Common myeloid progenitor, CD34-positive (primary cell): ENCODE measurements at regions not wholly inside any gene's neighbourhood (a gene's known extent, or its start where the extent isn't known, plus 50 kb on each side); places are given as distances from the start of the nearest gene placed in this dataset.

Source experiments
- CTCF ChIA-PET: fragments of 350-600 bp; sonication (Branson Sonifier 250); formaldehyde crosslinking; loops from one replicate; lab custom pipeline; 2021; ENCODE audit warnings: antibody characterized with exemption; lab: Charles Lee
- POLR2A ChIA-PET: fragments of 350-600 bp; sonication (Branson Sonifier 250); formaldehyde crosslinking; loops from one replicate; lab custom pipeline; 2021; ENCODE audit warnings: antibody characterized with exemption; lab: Charles Lee
- DNase-seq, 3 donors: peaks; one replicate each; pipeline versions ENCODE4 v3.0.0 to v3.0.0-alpha.2; 2013
- H3K27ac ChIP-seq, 2 experiments: 1 replicate in 1 of 2; 2 replicates in 1 of 2; pipeline ENCODE4 v1.7.0; 2013; ENCODE audit warnings: inconsistent platforms in 2 of 2, low read length in 2 of 2, mild to moderate bottlenecking in 2 of 2, low read depth in 1 of 2, moderate library complexity in 1 of 2; ENCODE audit not compliant: severe bottlenecking in 2 of 2, insufficient read depth in 1 of 2, poor library complexity in 1 of 2
- H3K27me3 ChIP-seq, 5 experiments: replicated peaks in 2 of 5; 1 replicate in 3 of 5; 2 replicates in 2 of 5; pipeline versions ENCODE4 v1.6.1 to v1.7.0; 2013; ENCODE audit warnings: low read length in 4 of 5, mild to moderate bottlenecking in 2 of 5, moderate library complexity in 2 of 5, inconsistent platforms in 1 of 5; ENCODE audit not compliant: insufficient read depth in 5 of 5, control insufficient read depth in 4 of 5
- H3K36me3 ChIP-seq, 4 experiments: 1 replicate in 2 of 4; 2 replicates in 2 of 4; pipeline versions ENCODE4 v1.6.1 to v1.7.0; 2013; ENCODE audit warnings: low read length in 3 of 4, control low read depth in 1 of 4, mild to moderate bottlenecking in 1 of 4; ENCODE audit not compliant: control insufficient read depth in 4 of 4, insufficient read depth in 4 of 4
- H3K4me1 ChIP-seq, 4 experiments: 1 replicate in 3 of 4; 2 replicates in 1 of 4; pipeline versions ENCODE4 v1.6.1 to v1.7.1; 2013; ENCODE audit warnings: low read length in 3 of 4, mild to moderate bottlenecking in 3 of 4, control low read depth in 1 of 4, inconsistent platforms in 1 of 4, moderate library complexity in 1 of 4; ENCODE audit not compliant: control insufficient read depth in 4 of 4, insufficient read depth in 4 of 4; ENCODE audit errors: control extremely low read depth in 1 of 4
- H3K4me3 ChIP-seq, 7 experiments: 1 replicate in 4 of 7; 2 replicates in 3 of 7; pipeline versions ENCODE4 v1.5.1 to v1.7.0; 2013; ENCODE audit warnings: mild to moderate bottlenecking in 7 of 7, low read length in 6 of 7, moderate library complexity in 6 of 7, inconsistent platforms in 2 of 7, low read depth in 2 of 7, control low read depth in 1 of 7; ENCODE audit not compliant: insufficient read depth in 4 of 7, control insufficient read depth in 1 of 7; ENCODE audit errors: extremely low read depth in 1 of 7
- H3K9me3 ChIP-seq, 5 experiments: 1 replicate in 4 of 5; 2 replicates in 1 of 5; pipeline versions ENCODE4 v1.6.1 to v1.7.1; 2013; ENCODE audit warnings: low read length in 4 of 5, mild to moderate bottlenecking in 2 of 5, inconsistent platforms in 1 of 5, low read depth in 1 of 5, moderate library complexity in 1 of 5; ENCODE audit not compliant: control insufficient read depth in 4 of 5, insufficient read depth in 2 of 5; ENCODE audit errors: control extremely low read depth in 1 of 5
- WGBS: methylation state at CpG from one replicate; pipeline ENCODE4 v1.1.5; 2013; ENCODE audit not compliant: insufficient coverage; 5-methylcytosine and 5-hydroxymethylcytosine counted together

DNA sequence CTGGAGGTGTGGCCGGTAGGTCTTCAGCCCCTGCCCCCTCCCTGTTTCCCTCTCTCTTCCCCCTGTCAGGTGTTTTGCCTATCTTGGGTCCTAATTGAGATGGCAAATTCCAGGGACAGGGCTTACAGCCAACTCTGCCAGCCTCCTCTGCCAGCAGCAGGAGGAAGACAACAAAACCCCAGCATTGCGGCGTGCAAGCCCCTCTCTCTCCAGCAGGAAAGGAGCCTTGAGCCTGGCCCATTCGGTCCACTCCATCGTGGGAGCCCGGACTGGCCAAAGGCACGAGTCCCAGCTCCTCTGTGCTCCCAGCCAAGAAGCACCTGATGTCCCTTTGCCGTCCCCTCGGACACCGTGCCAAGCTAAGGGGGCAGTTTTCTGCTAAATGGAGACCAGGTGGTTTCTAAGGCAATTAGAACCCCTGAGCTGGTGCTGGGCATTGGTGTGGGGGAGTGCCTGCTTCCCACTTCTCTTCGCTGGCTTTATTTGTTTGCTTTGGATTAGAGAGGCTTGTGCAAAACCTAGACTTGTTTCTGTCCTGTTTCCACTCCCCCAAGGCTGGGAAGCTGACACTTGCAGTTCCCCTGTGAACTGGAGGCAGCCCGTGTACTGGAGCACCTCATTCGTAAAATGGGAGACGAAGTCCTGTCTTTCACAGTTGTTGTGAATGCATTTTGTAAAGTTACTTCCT, 57.1 kb upstream of the LHX5 start:
- peaks cover 2 to 69% (median 17%) of the 10 kb centered on the region in 5 experiments for H3K27me3 ChIP-seq

GRCh38 chr12:113525066-113525465, 53.4 kb upstream of the LHX5 start:
- DNase-seq: no peak
- H3K27ac ChIP-seq: no peak overlapping the region
- no peaks in the 10 kb centered on the region for H3K4me1 ChIP-seq
- H3K9me3 ChIP-seq: peaks cover 0 to 5% (median 0%) of the 10 kb centered on the region in 5 experiments
- ChIA-PET POLR2A (no interaction called here), CTCF (no interaction called here)
- H3K27me3 ChIP-seq: peaks cover 4 to 83% (median 24%) of the 10 kb centered on the region in 5 experiments
- WGBS: 80% methylated on average over 5 of the region's 7 CpGs
- no peaks in the 10 kb centered on the region for H3K36me3 ChIP-seq
- H3K4me3 ChIP-seq: no peak overlapping the region

More for the DNA sequence above, 57.1 kb upstream of the LHX5 start:
- Histone ChIP-seq H3K4me3 (no peak overlapping the region), H3K36me3 (no peaks in the 10 kb centered on the region), H3K4me1 (no peaks in the 10 kb centered on the region), H3K9me3 (peaks cover 0 to 2% (median 0%) of the 10 kb centered on the region in 5 experiments), H3K27ac (no peak overlapping the region)
- DNase-seq: no peak
- ChIA-PET POLR2A (no interaction called here), CTCF (no interaction called here)
- 38% methylated on average over 14 of the region's 14 CpGs for WGBS

DNA sequence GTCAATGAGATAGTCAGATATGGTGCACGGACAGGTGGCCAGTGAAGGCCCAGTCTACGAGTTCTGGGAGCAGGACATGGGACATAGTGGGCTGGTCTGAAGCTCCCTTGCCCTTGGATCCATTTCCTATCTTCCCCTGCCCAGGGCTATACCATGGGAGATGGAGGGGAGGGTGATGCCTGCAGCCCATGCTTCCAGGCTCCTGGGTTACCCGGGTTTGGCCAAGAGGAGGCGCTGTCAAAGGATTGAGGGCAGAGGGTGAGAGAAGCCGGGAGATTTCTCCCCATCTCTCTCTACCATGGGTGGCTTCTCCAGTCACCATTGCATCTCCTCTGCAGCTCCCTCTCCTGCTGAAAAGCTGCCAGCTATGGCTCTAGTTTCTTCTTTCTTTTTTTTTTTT, 52.8 kb upstream of the LHX5 start:
- Histone ChIP-seq H3K27me3 (peaks cover 4 to 88% (median 24%) of the 10 kb centered on the region in 5 experiments), H3K4me1 (no peaks in the 10 kb centered on the region), H3K4me3 (no peak overlapping the region), H3K27ac (no peak overlapping the region), H3K36me3 (no peaks in the 10 kb centered on the region), H3K9me3 (peaks cover 0 to 5% (median 0%) of the 10 kb centered on the region in 5 experiments)
- WGBS: 100% methylated on average over 2 of the region's 5 CpGs
- ChIA-PET POLR2A (no interaction called here), CTCF (no interaction called here)
- no peak for DNase-seq

- no peaks in the 10 kb centered on the region for H3K36me3 ChIP-seq
- ChIA-PET CTCF (no interaction called here), POLR2A (no interaction called here)
- peaks cover 0 to 16% (median 2%) of the 10 kb centered on the region in 5 experiments for H3K9me3 ChIP-seq
- H3K4me1 ChIP-seq: no peaks in the 10 kb centered on the region
- no peak overlapping the region for H3K27ac ChIP-seq
- peaks cover 19 to 86% (median 31%) of the 10 kb centered on the region in 5 experiments for H3K27me3 ChIP-seq
- 81% methylated on average over 4 of the region's 8 CpGs for WGBS
- H3K4me3 ChIP-seq: no peak overlapping the region
- no peak for DNase-seq
Observed at GRCh38 chr12:113521708-113522107, 50.0 kb upstream of the LHX5 start.
